GM13977 (cell line): ENCODE measurements at regions not wholly inside any gene's neighbourhood (a gene's known extent, or its start where the extent isn't known, plus 50 kb on each side); places are given as distances from the start of the nearest gene placed in this dataset.

Experiments
- DNase-seq: peaks from one replicate; pipeline ENCODE4 v3.0.0; 2012; ENCODE audit warnings: low spot score
- CTCF ChIP-seq: IDR thresholded peaks from 2 replicates; pipeline ENCODE4 v1.5.1; 2012; ENCODE audit warnings: mild to moderate bottlenecking, control low read depth; ENCODE audit not compliant: insufficient read depth; ENCODE audit errors: extremely low read depth, missing control alignments
- in situ Hi-C: fragments of 300-500 bp; cut with MboI; formaldehyde crosslinking; loops from one replicate; pipeline ENCODE4 v1.12.0; 2022; ENCODE audit warnings: low sequenced_read_pairs, low pct_unique_long_range_greater_than_20kb, mixed read lengths, inconsistent platforms; ENCODE audit not compliant: unreplicated experiment

DNA sequence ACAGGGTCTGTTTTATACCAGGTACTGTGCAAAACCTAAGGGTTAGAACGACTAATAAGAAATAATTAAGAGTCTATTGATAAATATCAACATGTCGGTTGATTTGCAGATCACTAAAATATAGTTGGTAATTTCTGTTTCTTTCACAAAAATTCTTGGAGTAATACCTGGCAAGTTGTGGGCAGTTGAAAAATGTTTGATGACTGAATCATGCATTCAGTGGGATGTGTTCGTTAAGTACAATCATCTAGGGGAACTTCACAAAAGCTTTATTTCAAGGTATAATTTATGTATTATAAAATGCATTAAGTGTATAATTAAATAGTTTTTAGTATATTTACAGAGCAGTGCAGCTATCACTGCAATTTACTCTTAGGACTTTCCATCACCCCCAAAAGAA is 120.0 kb downstream of the KCNA5 start:
- TF ChIP-seq CTCF, result no peak
- in situ Hi-C loops, result no loop called here
- no peak for DNase-seq

GRCh38 chr12:5165296-5165970 is 121.8 kb downstream of the KCNA5 start:
- in situ Hi-C loops, result no loop called here
- DNase-seq, result no peak
- no peak for TF ChIP-seq CTCF

- no peak for DNase-seq
- in situ Hi-C loops, result no loop called here
- no peak for TF ChIP-seq CTCF
Observed at GRCh38 chr12:5166976-5167375, 123.3 kb downstream of the KCNA5 start.

DNA sequence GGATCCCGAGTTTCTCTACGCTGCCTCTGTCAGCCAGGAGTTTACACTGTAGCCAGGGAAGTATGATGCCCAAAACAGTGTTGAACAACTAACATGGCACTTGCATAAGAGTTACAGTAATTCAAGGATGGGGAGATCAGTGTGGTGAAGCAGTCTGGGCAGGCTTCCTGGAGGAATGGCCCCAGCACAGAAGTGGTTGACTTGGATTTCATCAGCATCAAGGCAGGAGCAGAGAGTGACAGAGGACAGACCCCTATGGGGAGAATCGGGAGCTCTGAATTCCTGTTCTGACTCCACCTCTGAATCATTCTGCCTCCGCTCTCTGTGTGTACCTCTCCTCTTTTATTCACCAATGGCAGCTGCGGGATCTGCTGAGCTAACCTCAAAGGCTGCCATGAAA is 124.5 kb downstream of the KCNA5 start:
- no peak for DNase-seq
- no peak for TF ChIP-seq CTCF
- in situ Hi-C loops, result no loop called here

- DNase-seq, result no peak
- in situ Hi-C loops, result no loop called here
- TF ChIP-seq CTCF, result no peak
Observed at GRCh38 chr12:5170844-5171243, 127.2 kb downstream of the KCNA5 start.

GRCh38 chr12:5171701-5172100 is 128.0 kb downstream of the KCNA5 start:
- in situ Hi-C loops, result no loop called here
- DNase-seq, result peak; percentile 26
- TF ChIP-seq CTCF, result peak; percentile 47
